Endodermal cell (in vitro differentiated cells): ENCODE measurements at regions not wholly inside any gene's neighbourhood (a gene's known extent, or its start where the extent isn't known, plus 50 kb on each side); places are given as distances from the start of the nearest gene placed in this dataset.

Source experiments
- DNase-seq: peaks from one replicate; pipeline ENCODE4 v3.0.0-alpha.2; 2017
- H3K27ac ChIP-seq: 2 replicates; pipeline ENCODE4 v1.5.1; 2013; ENCODE audit warnings: mild to moderate bottlenecking, low read depth, low read length, moderate library complexity
- H3K27me3 ChIP-seq: 2 replicates; pipeline ENCODE4 v1.6.1; 2013; ENCODE audit warnings: mild to moderate bottlenecking, low read length, moderate library complexity; ENCODE audit not compliant: insufficient read depth, control insufficient read depth, poor library complexity, severe bottlenecking
- H3K36me3 ChIP-seq: 2 replicates; pipeline ENCODE4 v1.7.0; 2013; ENCODE audit warnings: mild to moderate bottlenecking, low read length, moderate library complexity; ENCODE audit not compliant: control insufficient read depth, insufficient read depth
- H3K4me1 ChIP-seq: one replicate; pipeline ENCODE4 v1.7.0; 2013; ENCODE audit warnings: low read length; ENCODE audit not compliant: control insufficient read depth, insufficient read depth
- H3K4me3 ChIP-seq: 2 replicates; pipeline ENCODE4 v1.5.1; 2013; ENCODE audit warnings: mild to moderate bottlenecking, low read length, moderate library complexity
- H3K9ac ChIP-seq: 2 replicates; pipeline ENCODE4 v1.6.1; 2013; ENCODE audit warnings: mild to moderate bottlenecking, low read length, moderate library complexity; ENCODE audit not compliant: poor library complexity, severe bottlenecking; ENCODE audit errors: extremely low read depth
- H3K9me3 ChIP-seq: 2 replicates; pipeline ENCODE4 v1.6.1; 2013; ENCODE audit warnings: mild to moderate bottlenecking, low read length, moderate library complexity; ENCODE audit not compliant: control insufficient read depth
- H3K27ac Mint-ChIP-seq: 2 replicates; pipeline ENCODE4 v1.8.0; 2020; ENCODE audit warnings: mixed read lengths
- H3K27me3 Mint-ChIP-seq: 2 replicates; pipeline ENCODE4 v1.8.0; 2021; ENCODE audit warnings: mild to moderate bottlenecking, mixed read lengths; ENCODE audit not compliant: insufficient read depth
- H3K36me3 Mint-ChIP-seq: 2 replicates; pipeline ENCODE4 v1.8.0; 2020; ENCODE audit warnings: low read depth, mixed read lengths
- H3K4me1 Mint-ChIP-seq: 2 replicates; pipeline ENCODE4 v1.8.0; 2020; ENCODE audit warnings: mixed read lengths
- H3K4me3 Mint-ChIP-seq: 2 replicates; pipeline ENCODE4 v1.8.0; 2020; ENCODE audit warnings: mild to moderate bottlenecking, moderate library complexity, mixed read lengths
- H3K9me3 Mint-ChIP-seq: 2 replicates; pipeline ENCODE4 v1.8.0; 2020; ENCODE audit warnings: mild to moderate bottlenecking, mixed read lengths
- CTCF ChIP-seq: fragments of 200-600 bp; sonication (generic); conservative IDR thresholded peaks from 2 replicates; pipeline ENCODE4 v1.5.0; 2021; ENCODE audit warnings: antibody characterized with exemption, mild to moderate bottlenecking
- WGBS, 2 experiments: methylation state at CpG; one replicate each; pipeline versions ENCODE4 v1.1.5 to v1.1.7; 2013; ENCODE audit warnings: missing lambda C conversion rate in 2 of 2, mixed read lengths in 1 of 2; ENCODE audit not compliant: insufficient coverage in 1 of 2, insufficient read length in 1 of 2; 5-methylcytosine and 5-hydroxymethylcytosine counted together

- no peak overlapping the region for H3K4me3 ChIP-seq
- H3K4me3 Mint-ChIP-seq: no peak overlapping the region
- TF ChIP-seq CTCF: no peak
- H3K9me3 Mint-ChIP-seq: no peaks in the 10 kb centered on the region
- WGBS, 2 experiments: 90 to 94% methylated on average over 2 to 3 of the region's 3 CpGs
- no peaks in the 10 kb centered on the region for H3K27me3 ChIP-seq
- DNase-seq: no peak
- no peaks in the 10 kb centered on the region for H3K9me3 ChIP-seq
- H3K27ac Mint-ChIP-seq: no peak overlapping the region
- H3K9ac ChIP-seq: no peak overlapping the region
- peaks cover 2% of the 10 kb centered on the region for H3K27me3 Mint-ChIP-seq
- no peaks in the 10 kb centered on the region for H3K4me1 ChIP-seq
- no peak overlapping the region for H3K27ac ChIP-seq
- no peaks in the 10 kb centered on the region for H3K36me3 Mint-ChIP-seq
- peaks cover 9% of the 10 kb centered on the region for H3K4me1 Mint-ChIP-seq
- no peaks in the 10 kb centered on the region for H3K36me3 ChIP-seq
These were observed 114.7 kb upstream of the CDC42BPA start for GRCh38 chr1:227432981-227433380.

GRCh38 chr1:227432181-227432535 is 113.9 kb upstream of the CDC42BPA start:
- H3K4me1 Mint-ChIP-seq: peaks cover 9% of the 10 kb centered on the region
- no peak for TF ChIP-seq CTCF
- no peaks in the 10 kb centered on the region for H3K4me1 ChIP-seq
- H3K4me3 Mint-ChIP-seq: no peak overlapping the region
- WGBS, 2 experiments: 95% methylated on average over 1 of the region's 1 CpG; no CpG with 5 or more reads in 1 of the 2 experiments
- no peaks in the 10 kb centered on the region for H3K9me3 ChIP-seq
- H3K27ac Mint-ChIP-seq: no peak overlapping the region
- H3K27me3 Mint-ChIP-seq: peaks cover 2% of the 10 kb centered on the region
- no peak for DNase-seq
- H3K27ac ChIP-seq: no peak overlapping the region
- H3K9me3 Mint-ChIP-seq: no peaks in the 10 kb centered on the region
- H3K36me3 ChIP-seq: no peaks in the 10 kb centered on the region
- no peak overlapping the region for H3K9ac ChIP-seq
- H3K27me3 ChIP-seq: no peaks in the 10 kb centered on the region
- no peak overlapping the region for H3K4me3 ChIP-seq
- H3K36me3 Mint-ChIP-seq: no peaks in the 10 kb centered on the region

GRCh38 chr1:227429447-227430359 is 111.4 kb upstream of the CDC42BPA start:
- H3K9me3 Mint-ChIP-seq: no peaks in the 10 kb centered on the region
- Histone ChIP-seq H3K27me3 (no peaks in the 10 kb centered on the region), H3K9ac (no peak overlapping the region), H3K9me3 (no peaks in the 10 kb centered on the region), H3K27ac (no peak overlapping the region), H3K4me1 (no peaks in the 10 kb centered on the region), H3K4me3 (no peak overlapping the region), H3K36me3 (no peaks in the 10 kb centered on the region)
- no peak for DNase-seq
- peaks cover 4% of the 10 kb centered on the region for H3K27me3 Mint-ChIP-seq
- WGBS, 2 experiments: 82 to 86% methylated on average over 9 to 13 of the region's 13 CpGs
- peaks cover 9% of the 10 kb centered on the region for H3K4me1 Mint-ChIP-seq
- H3K36me3 Mint-ChIP-seq: no peaks in the 10 kb centered on the region
- H3K27ac Mint-ChIP-seq: no peak overlapping the region
- no peak overlapping the region for H3K4me3 Mint-ChIP-seq
- no peak for TF ChIP-seq CTCF
